ENCODE measurements at regions not wholly inside any gene's neighbourhood (a gene's known extent, or its start where the extent isn't known, plus 50 kb on each side); places are given as distances from the start of the nearest gene placed in this dataset.
"Not testable (repeated sequence)": the region's sequence is repeated elsewhere in the genome, so short reads cannot be mapped to it uniquely, and the experiment has no call there.

- no peak for DNase-seq
These were observed 220.6 kb downstream of the DHX15 start for GRCh38 chr4:24363751-24364150.

GRCh38 chr4:24352112-24352511, 232.2 kb downstream of the DHX15 start:
- DNase-seq = no peak

GRCh38 chr4:24349168-24349996, 235.0 kb downstream of the DHX15 start:
- not testable (repeated sequence) for DNase-seq

- no peak for DNase-seq
These were observed 245.1 kb downstream of the DHX15 start for GRCh38 chr4:24339260-24339659.

- no peak for DNase-seq
These were observed 246.7 kb downstream of the DHX15 start for GRCh38 chr4:24337451-24338190.

- no peak for DNase-seq
These were observed 248.7 kb downstream of the DHX15 start for GRCh38 chr4:24335616-24336015.

GRCh38 chr4:24334906-24335305, 249.4 kb downstream of the DHX15 start:
- DNase-seq = no peak

- no peak for DNase-seq
These were observed 253.8 kb downstream of the DHX15 start for GRCh38 chr4:24330573-24330972.

GRCh38 chr4:24330172-24330571, 254.2 kb downstream of the DHX15 start:
- DNase-seq = no peak

- no peak for DNase-seq
These were observed 255.6 kb downstream of the DHX15 start for GRCh38 chr4:24328711-24329110.

- DNase-seq = no peak
These were observed 256.0 kb downstream of the DHX15 start for GRCh38 chr4:24328310-24328709.

- no peak for DNase-seq
These were observed 261.4 kb downstream of the DHX15 start for GRCh38 chr4:24322995-24323394.

GRCh38 chr4:24322511-24322910, 261.8 kb downstream of the DHX15 start:
- DNase-seq = no peak

- DNase-seq = no peak
These were observed 262.7 kb downstream of the DHX15 start for GRCh38 chr4:24321616-24322015.

GRCh38 chr4:24321131-24321530, 263.2 kb downstream of the DHX15 start:
- no peak for DNase-seq

GRCh38 chr4:24319387-24319786, 265.0 kb downstream of the DHX15 start:
- no peak for DNase-seq

GRCh38 chr4:24315056-24315455, 269.3 kb downstream of the DHX15 start:
- no peak for DNase-seq

- DNase-seq = no peak
These were observed 272.0 kb downstream of the DHX15 start for GRCh38 chr4:24312261-24312913.

GRCh38 chr4:24303926-24304325, 280.4 kb downstream of the DHX15 start:
- DNase-seq = no peak

- no peak for DNase-seq
These were observed 285.4 kb downstream of the DHX15 start for GRCh38 chr4:24298911-24299310.

- no peak for DNase-seq
These were observed 297.3 kb downstream of the DHX15 start for GRCh38 chr4:24287096-24287495.

- DNase-seq = no peak
These were observed 298.6 kb downstream of the DHX15 start for GRCh38 chr4:24285759-24286158.

GRCh38 chr4:24282446-24282845, 301.9 kb downstream of the DHX15 start:
- DNase-seq = no peak

GRCh38 chr4:24279911-24280375, 304.4 kb downstream of the DHX15 start:
- DNase-seq = no peak

All from NCI-H187 treated with DMSO at 0.1 percent for 48 hours (cell line).